K562 (cell line): ENCODE measurements at regions not wholly inside any gene's neighbourhood (a gene's known extent, or its start where the extent isn't known, plus 50 kb on each side); places are given as distances from the start of the nearest gene placed in this dataset.

Experiments used
- ATAC-seq: fragments of 200-7000 bp; cut with Tn5 transposase; 3 replicates; pipeline ENCODE4 v1.9.1; 2020; ENCODE audit warnings: moderate library complexity
- BruUV-seq: library from RNA; stranded (reverse); fragments of 400-500 nt; replicated peaks from 2 replicates; lab custom pipeline; 2021; lab: Mats Ljungman, UMichigan
- CTCF ChIA-PET: fragments of 300-600 bp; formaldehyde crosslinking; extraction: SDS; loops from one replicate; lab custom pipeline; 2021; ENCODE audit warnings: low intra/inter-chr PET ratio; lab: Yijun Ruan, JAX
- POLR2A ChIA-PET: fragments of 300-600, 350-650 bp; sonication (Branson Sonifier 250); formaldehyde crosslinking; extraction: SDS; loops from one replicate; lab custom pipeline; 2021; ENCODE audit warnings: antibody characterized with exemption, inconsistent platforms; lab: Yijun Ruan, JAX
- DNase-seq, 4 experiments: peaks; one replicate each; pipeline versions ENCODE4 v3.0.0 to v3.0.0-alpha.2; 2011 to 2018; ENCODE audit warnings: low spot score in 3 of 4, mixed read lengths in 3 of 4; ENCODE audit errors: extremely low read depth in 1 of 4
- FAIRE-seq: peaks from 2 replicates; lab custom pipeline; 2011; peaks lifted over from hg19 to GRCh38; lab: Jason Lieb, UNC
- H2AFZ ChIP-seq: 2 replicates; pipeline ENCODE4 v1.6.0; 2011; ENCODE audit warnings: low read depth, low read length, control low read depth, inconsistent platforms
- H3K27ac ChIP-seq: fragments of 200-600 bp; 3 replicates; pipeline ENCODE4 v1.8.0; 2011; ENCODE audit warnings: low read depth, mild to moderate bottlenecking, control low read depth, inconsistent platforms, low read length, moderate library complexity, mixed read lengths; ENCODE audit errors: extremely low read depth
- H3K27me3 ChIP-seq, 2 experiments: fragments of 300-600 bp in 1 of 2; 2 replicates in 1 of 2; 3 replicates in 1 of 2; pipeline versions ENCODE4 v1.6.0 to v1.8.0; 2011; ENCODE audit warnings: inconsistent platforms in 2 of 2, low read length in 2 of 2, mild to moderate bottlenecking in 1 of 2, mixed read lengths in 1 of 2, moderate library complexity in 1 of 2; ENCODE audit not compliant: control insufficient read depth in 2 of 2, insufficient read depth in 2 of 2
- H3K36me3 ChIP-seq: fragments of 300-600 bp; 3 replicates; pipeline ENCODE4 v1.8.0; 2011; ENCODE audit warnings: mild to moderate bottlenecking, low read length, inconsistent platforms; ENCODE audit not compliant: control insufficient read depth, insufficient read depth
- H3K4me1 ChIP-seq, 2 experiments: fragments of 200-600 bp in 1 of 2; replicated peaks in 1 of 2; 2 replicates in 1 of 2; 3 replicates in 1 of 2; pipeline versions ENCODE4 v1.5.1 to v1.8.0; 2011; ENCODE audit warnings: inconsistent platforms in 2 of 2, low read length in 2 of 2, mild to moderate bottlenecking in 1 of 2, mixed read lengths in 1 of 2, moderate library complexity in 1 of 2; ENCODE audit not compliant: control insufficient read depth in 2 of 2, insufficient read depth in 2 of 2
- H3K4me2 ChIP-seq: 2 replicates; pipeline ENCODE4 v1.6.1; 2011; ENCODE audit warnings: low read length, control low read depth, inconsistent platforms, mixed read lengths; ENCODE audit not compliant: insufficient read depth
- H3K4me3 ChIP-seq: fragments of 200-600 bp; sonication (generic), shearing (Covaris generic); 2 replicates; pipeline ENCODE4 v1.5.1; 2016; ENCODE audit warnings: control low read depth, inconsistent platforms
- H3K79me2 ChIP-seq: fragments of 200-600 bp; 3 replicates; pipeline ENCODE4 v1.8.0; 2011; ENCODE audit warnings: low read length, inconsistent platforms; ENCODE audit not compliant: control insufficient read depth, insufficient read depth
- H3K9ac ChIP-seq, 2 experiments: 2 replicates each; pipeline versions ENCODE4 v1.6.0 to v1.6.1; 2011; ENCODE audit warnings: low read depth in 2 of 2, low read length in 2 of 2, control low read depth in 1 of 2, inconsistent platforms in 1 of 2, mild to moderate bottlenecking in 1 of 2, mixed read lengths in 1 of 2; ENCODE audit not compliant: insufficient read depth in 1 of 2
- H3K9me1 ChIP-seq: one replicate; pipeline ENCODE4 v1.6.0; 2011; ENCODE audit warnings: inconsistent platforms, mild to moderate bottlenecking, low read length, moderate library complexity; ENCODE audit not compliant: control insufficient read depth, insufficient read depth
- H3K9me3 ChIP-seq: replicated peaks from 2 replicates; pipeline ENCODE4 v1.5.1; 2011; ENCODE audit warnings: low read depth, low read length, inconsistent platforms; ENCODE audit not compliant: control insufficient read depth, insufficient read depth
- H4K20me1 ChIP-seq: replicated peaks from 2 replicates; pipeline ENCODE4 v1.6.1; 2011; ENCODE audit warnings: low read length, inconsistent platforms, mixed read lengths; ENCODE audit not compliant: control insufficient read depth, insufficient read depth
- CCNT2 ChIP-seq: IDR thresholded peaks from 2 replicates; pipeline ENCODE4 v1.6.1; 2011; ENCODE audit warnings: borderline replicate concordance, low read depth, mild to moderate bottlenecking, moderate library complexity, mixed read lengths, low read length; ENCODE audit not compliant: insufficient read length; ENCODE audit errors: extremely low read depth
- KAT2B ChIP-seq: IDR thresholded peaks from one replicate; pipeline ENCODE4 v1.6.1; 2012; ENCODE audit warnings: low read depth, mild to moderate bottlenecking, control low read depth, inconsistent platforms, low read length, moderate library complexity
- PHB2 ChIP-seq: fragments of 450-650 bp; IDR thresholded peaks from 2 replicates; pipeline ENCODE4 v1.6.1; 2017; ENCODE audit warnings: low read depth
- SLC30A9 ChIP-seq: fragments of 250-450 bp; sonication (Bioruptor Pico); IDR thresholded peaks from 2 replicates; pipeline ENCODE4 v1.8.0; 2022; ENCODE audit warnings: mild to moderate bottlenecking, moderate library complexity
- TEAD4 ChIP-seq, 2 experiments: sonication (generic) in 1 of 2; formaldehyde crosslinking in 1 of 2; IDR thresholded peaks; 2 replicates each; pipeline versions ENCODE4 v1.6.1 to v1.8.0; 2012 to 2022; ENCODE audit warnings: borderline replicate concordance in 1 of 2, inconsistent platforms in 1 of 2, low read length in 1 of 2, mild to moderate bottlenecking in 1 of 2, missing genetic modification reagents in 1 of 2
- ZNF280A ChIP-seq: fragments of 450-650 bp; IDR thresholded peaks from 2 replicates; pipeline ENCODE4 v1.6.1; 2018; ENCODE audit warnings: mild to moderate bottlenecking, low read depth; ENCODE audit not compliant: partially characterized antibody
- WGBS: fragments of 100-300 bp; shearing (Covaris generic); methylation state at CpG from one replicate; pipeline ENCODE4 v1.1.6; 2016; ENCODE audit warnings: low coverage, mixed read lengths; ENCODE audit not compliant: insufficient coverage; ENCODE audit errors: missing lambda C conversion rate; 5-methylcytosine and 5-hydroxymethylcytosine counted together
- in situ Hi-C: fragments of 300-500 bp; cut with MboI; formaldehyde crosslinking; loops from 4 replicates; pipeline ENCODE4 v1.15.0; 2018; ENCODE audit warnings: inconsistent platforms, mixed read lengths
- intact Hi-C: fragments of 100-400 bp; cut with micrococcal nuclease; formaldehyde crosslinking; loops from 2 replicates; pipeline ENCODE4 v1.14.2; 2022

GRCh38 chr12:104850781-104851180 is 107.3 kb downstream of the SLC41A2 start:
- DNase-seq = no peak
- no peaks in the 10 kb centered on the region for H4K20me1 ChIP-seq
- in situ Hi-C loops = no loop called here
- no peak overlapping the region for H3K9ac ChIP-seq
- H3K9me3 ChIP-seq = no peaks in the 10 kb centered on the region
- H2AFZ ChIP-seq = no peak overlapping the region
- peaks cover 4 to 7% of the 10 kb centered on the region in 2 experiments; a peak in 3 of 5 replicates for H3K27me3 ChIP-seq
- ChIA-PET POLR2A (no interaction called here), CTCF (no interaction called here)
- no peak overlapping the region for H3K27ac ChIP-seq
- H3K79me2 ChIP-seq = no peaks in the 10 kb centered on the region
- H3K4me1 ChIP-seq = peaks cover 2 to 4% of the 10 kb centered on the region in 2 experiments; a peak in 2 of 5 replicates
- H3K4me2 ChIP-seq = no peak overlapping the region
- ATAC-seq = no peak
- no peak for FAIRE-seq
- H3K9me1 ChIP-seq = no peaks in the 10 kb centered on the region
- H3K36me3 ChIP-seq = no peaks in the 10 kb centered on the region
- TF ChIP-seq TEAD4 (IDR thresholded peaks at IDR 0.05; ENCODE audit: low read length) = no peak
- TF ChIP-seq TEAD4 (CRISPR knock-in tag; IDR thresholded peaks at IDR 0.05; ENCODE audit: borderline replicate concordance) = no peak
- no peak overlapping the region for H3K4me3 ChIP-seq
- no TSS peak for BruUV-seq
- intact Hi-C loops = no loop called here

- ChIA-PET POLR2A (no interaction called here), CTCF (no interaction called here)
- no peak overlapping the region for H3K4me2 ChIP-seq
- no peak for DNase-seq
- H3K36me3 ChIP-seq = no peaks in the 10 kb centered on the region
- no TSS peak for BruUV-seq
- H3K27ac ChIP-seq = no peak overlapping the region
- no peaks in the 10 kb centered on the region for H4K20me1 ChIP-seq
- no peak overlapping the region for H2AFZ ChIP-seq
- no peaks in the 10 kb centered on the region; a peak in 1 of 5 replicates for H3K27me3 ChIP-seq
- H3K9me1 ChIP-seq = no peaks in the 10 kb centered on the region
- in situ Hi-C loops = no loop called here
- H3K4me1 ChIP-seq = no peaks in the 10 kb centered on the region
- no peak overlapping the region for H3K9ac ChIP-seq
- H3K79me2 ChIP-seq = no peaks in the 10 kb centered on the region
- no peak for FAIRE-seq
- intact Hi-C loops = no loop called here
- no peak overlapping the region for H3K4me3 ChIP-seq
- H3K9me3 ChIP-seq = no peaks in the 10 kb centered on the region
- no peak for ATAC-seq
- 0% methylated on average over 2 of the region's 2 CpGs for WGBS
- TF ChIP-seq SLC30A9 = no peak
- TF ChIP-seq ZNF280A = no peak
- TF ChIP-seq PHB2 = no peak
- TF ChIP-seq KAT2B = no peak
- no peak for TF ChIP-seq CCNT2
These were observed 111.9 kb downstream of the SLC41A2 start for GRCh38 chr12:104846056-104846767.
